ENCODE measurements at regions not wholly inside any gene's neighbourhood (a gene's known extent, or its start where the extent isn't known, plus 50 kb on each side); places are given as distances from the start of the nearest gene placed in this dataset.

DNA sequence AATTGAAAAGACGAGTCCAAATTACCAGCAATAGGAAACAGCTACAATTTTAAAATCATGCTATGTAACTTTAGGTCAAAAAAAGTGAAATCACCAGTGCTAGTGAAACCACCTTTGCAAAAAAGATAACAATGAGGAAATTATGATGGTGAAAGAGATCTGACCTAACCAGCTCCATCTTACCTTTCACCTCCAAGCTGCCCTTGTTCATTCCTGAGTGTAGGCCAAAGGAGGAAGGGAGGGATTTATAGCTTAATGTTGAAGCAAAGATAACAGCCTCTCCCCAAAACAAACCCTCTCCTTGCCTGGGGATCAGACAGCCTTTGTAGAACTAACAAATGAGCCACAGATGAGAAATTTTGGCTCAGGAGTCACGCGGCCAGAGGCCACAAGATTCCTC is 83.2 kb upstream of the EIF5 start:
- TF ChIP-seq CHD1 (IDR thresholded peaks at IDR 0.05; ENCODE audit: low read depth, low read length), result no peak
- no peak for TF ChIP-seq POLR2A (IDR thresholded peaks at IDR 0.05; ENCODE audit: low read depth, low read length)
- TF ChIP-seq, protein P1, sequence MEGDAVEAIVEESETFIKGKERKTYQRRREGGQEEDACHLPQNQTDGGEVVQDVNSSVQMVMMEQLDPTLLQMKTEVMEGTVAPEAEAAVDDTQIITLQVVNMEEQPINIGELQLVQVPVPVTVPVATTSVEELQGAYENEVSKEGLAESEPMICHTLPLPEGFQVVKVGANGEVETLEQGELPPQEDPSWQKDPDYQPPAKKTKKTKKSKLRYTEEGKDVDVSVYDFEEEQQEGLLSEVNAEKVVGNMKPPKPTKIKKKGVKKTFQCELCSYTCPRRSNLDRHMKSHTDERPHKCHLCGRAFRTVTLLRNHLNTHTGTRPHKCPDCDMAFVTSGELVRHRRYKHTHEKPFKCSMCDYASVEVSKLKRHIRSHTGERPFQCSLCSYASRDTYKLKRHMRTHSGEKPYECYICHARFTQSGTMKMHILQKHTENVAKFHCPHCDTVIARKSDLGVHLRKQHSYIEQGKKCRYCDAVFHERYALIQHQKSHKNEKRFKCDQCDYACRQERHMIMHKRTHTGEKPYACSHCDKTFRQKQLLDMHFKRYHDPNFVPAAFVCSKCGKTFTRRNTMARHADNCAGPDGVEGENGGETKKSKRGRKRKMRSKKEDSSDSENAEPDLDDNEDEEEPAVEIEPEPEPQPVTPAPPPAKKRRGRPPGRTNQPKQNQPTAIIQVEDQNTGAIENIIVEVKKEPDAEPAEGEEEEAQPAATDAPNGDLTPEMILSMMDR (conservative IDR thresholded peaks at IDR 0.05; ENCODE audit: low read depth, low read length), result no peak
- no peak for TF ChIP-seq MAZ (IDR thresholded peaks at IDR 0.05; ENCODE audit: borderline replicate concordance, low read depth, low read length)
- no peak for TF ChIP-seq MXI1 (IDR thresholded peaks at IDR 0.05; ENCODE audit: borderline replicate concordance, low read depth, low read length)
- TF ChIP-seq RFX5 (IDR thresholded peaks at IDR 0.05; ENCODE audit: low read depth, low read length), result no peak
- TF ChIP-seq, protein P2, sequence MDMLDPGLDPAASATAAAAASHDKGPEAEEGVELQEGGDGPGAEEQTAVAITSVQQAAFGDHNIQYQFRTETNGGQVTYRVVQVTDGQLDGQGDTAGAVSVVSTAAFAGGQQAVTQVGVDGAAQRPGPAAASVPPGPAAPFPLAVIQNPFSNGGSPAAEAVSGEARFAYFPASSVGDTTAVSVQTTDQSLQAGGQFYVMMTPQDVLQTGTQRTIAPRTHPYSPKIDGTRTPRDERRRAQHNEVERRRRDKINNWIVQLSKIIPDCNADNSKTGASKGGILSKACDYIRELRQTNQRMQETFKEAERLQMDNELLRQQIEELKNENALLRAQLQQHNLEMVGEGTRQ (IDR thresholded peaks at IDR 0.05; ENCODE audit: low read depth, low read length), result no peak
- TF ChIP-seq MAFK (IDR thresholded peaks at IDR 0.05; ENCODE audit: low read depth, low read length), result no peak
- TF ChIP-seq NFE2L2 (IDR thresholded peaks at IDR 0.05; ENCODE audit: low read depth, low read length), result no peak
